Progenitor cell of endocrine pancreas (in vitro differentiated cells): ENCODE measurements at regions not wholly inside any gene's neighbourhood (a gene's known extent, or its start where the extent isn't known, plus 50 kb on each side); places are given as distances from the start of the nearest gene placed in this dataset.
"Not testable (repeated sequence)": the region's sequence is repeated elsewhere in the genome, so short reads cannot be mapped to it uniquely, and the experiment has no call there.

Source experiments
- DNase-seq: peaks from one replicate; pipeline ENCODE4 v3.0.0; 2021; ENCODE audit warnings: low spot score; ENCODE audit not compliant: unreplicated experiment
- H3K27ac Mint-ChIP-seq: 2 replicates; pipeline ENCODE4 v1.8.0; 2021; ENCODE audit warnings: mild to moderate bottlenecking, moderate library complexity, mixed read lengths
- H3K27me3 Mint-ChIP-seq: 2 replicates; pipeline ENCODE4 v1.8.0; 2021; ENCODE audit warnings: mixed read lengths
- H3K36me3 Mint-ChIP-seq: 2 replicates; pipeline ENCODE4 v1.8.0; 2022; ENCODE audit warnings: mixed read lengths; ENCODE audit not compliant: insufficient read depth
- H3K4me1 Mint-ChIP-seq: 2 replicates; pipeline ENCODE4 v1.8.0; 2021; ENCODE audit warnings: low read depth, mixed read lengths
- H3K4me3 Mint-ChIP-seq: 2 replicates; pipeline ENCODE4 v1.8.0; 2021; ENCODE audit warnings: low read depth, mild to moderate bottlenecking, moderate library complexity, mixed read lengths
- H3K9me3 Mint-ChIP-seq: 2 replicates; pipeline ENCODE4 v1.8.0; 2021; ENCODE audit warnings: low read depth, mixed read lengths
- TF ChIP-seq, protein P1 (sequence below): fragments of 200-600 bp; sonication (generic); IDR thresholded peaks from one replicate; pipeline ENCODE4 v1.5.0; 2021; ENCODE audit warnings: antibody characterized with exemption, mild to moderate bottlenecking; ENCODE audit not compliant: unreplicated experiment

DNA sequence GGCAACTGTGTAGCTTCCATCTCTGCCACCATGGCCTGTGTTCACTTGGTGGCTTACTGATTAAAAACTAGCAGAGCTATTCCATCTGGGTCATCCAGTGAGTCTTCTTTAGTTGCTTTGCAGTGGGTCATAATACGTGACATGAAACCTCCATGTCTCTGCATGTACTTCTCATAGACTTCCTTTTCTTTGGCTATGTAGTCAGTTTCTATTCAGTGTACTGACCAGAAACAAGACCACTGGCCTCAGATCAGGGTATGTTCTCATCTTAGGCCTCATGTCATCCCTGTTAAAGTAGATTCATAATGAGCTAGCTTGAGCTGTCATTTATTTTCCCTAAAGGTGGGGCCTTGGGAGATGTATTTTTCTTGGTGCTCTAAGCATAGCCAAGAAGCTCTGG is 195.2 kb downstream of the CCNG2 start:
- no peak overlapping the region for H3K4me3 Mint-ChIP-seq
- TF ChIP-seq, protein P1, sequence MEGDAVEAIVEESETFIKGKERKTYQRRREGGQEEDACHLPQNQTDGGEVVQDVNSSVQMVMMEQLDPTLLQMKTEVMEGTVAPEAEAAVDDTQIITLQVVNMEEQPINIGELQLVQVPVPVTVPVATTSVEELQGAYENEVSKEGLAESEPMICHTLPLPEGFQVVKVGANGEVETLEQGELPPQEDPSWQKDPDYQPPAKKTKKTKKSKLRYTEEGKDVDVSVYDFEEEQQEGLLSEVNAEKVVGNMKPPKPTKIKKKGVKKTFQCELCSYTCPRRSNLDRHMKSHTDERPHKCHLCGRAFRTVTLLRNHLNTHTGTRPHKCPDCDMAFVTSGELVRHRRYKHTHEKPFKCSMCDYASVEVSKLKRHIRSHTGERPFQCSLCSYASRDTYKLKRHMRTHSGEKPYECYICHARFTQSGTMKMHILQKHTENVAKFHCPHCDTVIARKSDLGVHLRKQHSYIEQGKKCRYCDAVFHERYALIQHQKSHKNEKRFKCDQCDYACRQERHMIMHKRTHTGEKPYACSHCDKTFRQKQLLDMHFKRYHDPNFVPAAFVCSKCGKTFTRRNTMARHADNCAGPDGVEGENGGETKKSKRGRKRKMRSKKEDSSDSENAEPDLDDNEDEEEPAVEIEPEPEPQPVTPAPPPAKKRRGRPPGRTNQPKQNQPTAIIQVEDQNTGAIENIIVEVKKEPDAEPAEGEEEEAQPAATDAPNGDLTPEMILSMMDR: no peak
- H3K9me3 Mint-ChIP-seq: no peaks in the 10 kb centered on the region

DNA sequence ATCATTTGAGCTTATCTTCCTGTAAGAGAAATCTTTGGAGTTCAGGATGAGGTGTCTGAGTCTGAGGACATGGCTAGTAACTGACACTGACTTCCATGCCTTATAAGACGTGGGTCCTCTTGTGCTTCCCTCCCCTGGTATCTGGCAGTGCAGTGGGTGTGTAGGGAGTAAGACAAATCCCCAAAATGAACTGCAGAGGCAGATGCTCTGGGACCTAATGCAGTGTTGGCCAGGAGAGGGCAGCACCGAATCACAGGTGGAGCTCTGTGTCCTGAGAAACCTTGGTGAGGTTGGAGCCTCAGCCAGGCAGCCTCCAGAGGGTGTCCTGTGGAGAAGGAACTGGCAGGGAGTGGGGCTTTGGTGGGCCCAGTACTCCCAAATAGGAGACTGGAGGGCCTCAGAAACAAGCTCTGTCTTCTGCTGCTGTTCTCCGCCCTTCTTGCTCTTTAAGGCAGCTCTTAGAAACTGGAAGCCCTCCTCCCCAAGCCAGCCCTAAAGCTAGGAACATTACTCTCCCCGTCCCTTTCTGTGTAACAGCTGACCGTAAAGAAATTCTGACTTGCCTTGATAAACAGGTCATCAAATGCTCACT is 196.8 kb downstream of the CCNG2 start:
- not testable (repeated sequence) for H3K9me3 Mint-ChIP-seq, H3K4me1 Mint-ChIP-seq, H3K27ac Mint-ChIP-seq, H3K36me3 Mint-ChIP-seq, DNase-seq, H3K27me3 Mint-ChIP-seq, H3K4me3 Mint-ChIP-seq

More for the DNA sequence above, 195.2 kb downstream of the CCNG2 start:
- Mint-ChIP-seq H3K27me3 (no peaks in the 10 kb centered on the region), H3K36me3 (no peaks in the 10 kb centered on the region), H3K27ac (no peak overlapping the region), H3K4me1 (peaks cover 19% of the 10 kb centered on the region)
- DNase-seq: no peak

DNA sequence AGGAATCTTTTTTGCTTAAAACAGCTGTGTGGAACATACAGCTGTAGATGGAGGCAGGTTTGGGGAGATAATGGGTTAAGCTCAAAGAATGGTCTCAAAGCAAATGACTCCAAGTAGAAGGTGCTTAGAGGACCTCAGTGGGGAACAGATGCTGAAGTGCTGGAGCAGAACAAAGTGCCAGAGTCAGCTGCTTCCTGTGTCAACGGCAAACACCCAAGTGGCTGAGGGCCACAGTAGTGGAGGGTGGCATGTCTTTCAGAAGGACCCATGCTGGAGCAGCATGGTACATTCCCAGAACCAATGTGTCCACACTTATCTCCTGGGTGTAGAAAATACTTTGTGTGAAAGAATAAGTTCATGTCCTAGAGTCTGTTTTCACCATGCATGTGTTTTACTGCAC is 197.5 kb downstream of the CCNG2 start:
- no peak overlapping the region for H3K27ac Mint-ChIP-seq
- H3K4me3 Mint-ChIP-seq: no peak overlapping the region
- no peak for DNase-seq
- H3K36me3 Mint-ChIP-seq: no peaks in the 10 kb centered on the region
- TF ChIP-seq, protein P1: no peak
- H3K9me3 Mint-ChIP-seq: no peaks in the 10 kb centered on the region
- H3K27me3 Mint-ChIP-seq: peaks cover under 1% of the 10 kb centered on the region
- H3K4me1 Mint-ChIP-seq: peaks cover 6% of the 10 kb centered on the region

DNA sequence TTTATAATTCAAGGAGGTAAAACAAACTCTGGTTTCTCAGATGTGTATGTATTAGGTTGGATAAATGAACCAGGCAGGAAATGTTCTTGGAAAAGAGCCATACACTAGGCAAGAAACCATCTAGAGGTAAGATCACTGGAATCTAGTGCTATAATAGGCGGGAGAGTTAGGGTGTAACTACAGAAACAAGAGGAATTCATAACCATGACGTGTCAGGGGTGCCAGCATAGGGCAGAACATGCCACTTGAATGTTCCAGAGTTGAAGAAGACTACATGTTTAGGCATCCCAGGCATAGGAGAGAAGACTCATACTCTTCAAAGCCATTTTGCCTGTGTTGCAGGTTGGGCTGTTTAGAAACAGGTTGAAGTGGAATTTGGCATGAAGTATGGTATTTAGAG is 198.7 kb downstream of the CCNG2 start:
- no peaks in the 10 kb centered on the region for H3K36me3 Mint-ChIP-seq

DNA sequence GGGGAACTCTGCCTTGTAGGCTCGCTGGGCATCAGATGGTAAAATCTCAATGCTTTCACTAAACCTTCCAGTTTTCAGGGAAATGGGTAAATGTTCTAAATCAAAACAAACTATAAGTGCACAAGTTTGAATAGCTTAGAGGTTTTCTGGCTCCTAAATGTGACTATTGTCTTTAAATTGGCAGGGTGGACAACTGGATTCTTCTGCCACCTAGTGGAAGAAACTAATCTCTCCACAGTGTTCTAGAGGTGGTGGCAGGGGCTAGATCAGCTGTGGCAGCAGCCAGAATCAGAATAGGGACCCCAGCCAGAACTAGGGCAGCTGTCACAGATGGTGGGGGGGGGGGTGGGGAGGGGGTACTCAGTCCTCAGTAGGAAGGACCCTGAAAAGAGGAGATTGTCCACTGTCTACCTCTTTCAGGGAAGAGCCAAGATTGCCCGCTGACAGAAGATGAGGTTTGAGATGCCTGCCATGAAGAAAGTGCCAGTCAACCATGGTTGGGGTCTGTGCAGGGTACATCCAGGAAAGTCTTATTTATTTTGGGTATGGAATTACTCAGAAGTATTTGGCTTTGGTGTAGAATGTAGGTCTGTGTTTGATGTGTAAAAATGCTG is 201.4 kb downstream of the CCNG2 start:
- no peaks in the 10 kb centered on the region for H3K36me3 Mint-ChIP-seq
- no peaks in the 10 kb centered on the region for H3K9me3 Mint-ChIP-seq
- no peak overlapping the region for H3K27ac Mint-ChIP-seq
- no peaks in the 10 kb centered on the region for H3K4me1 Mint-ChIP-seq
- peak; percentile 11 for DNase-seq
- TF ChIP-seq, protein P1: peak; percentile 73
- no peak overlapping the region for H3K4me3 Mint-ChIP-seq
- H3K27me3 Mint-ChIP-seq: peaks cover 7% of the 10 kb centered on the region

More for the DNA sequence above, 198.7 kb downstream of the CCNG2 start:
- TF ChIP-seq, protein P1: no peak
- Mint-ChIP-seq H3K4me1 (peaks cover 3% of the 10 kb centered on the region), H3K27me3 (peaks cover 4% of the 10 kb centered on the region), H3K27ac (no peak overlapping the region), H3K9me3 (no peaks in the 10 kb centered on the region), H3K4me3 (no peak overlapping the region)
- no peak for DNase-seq

DNA sequence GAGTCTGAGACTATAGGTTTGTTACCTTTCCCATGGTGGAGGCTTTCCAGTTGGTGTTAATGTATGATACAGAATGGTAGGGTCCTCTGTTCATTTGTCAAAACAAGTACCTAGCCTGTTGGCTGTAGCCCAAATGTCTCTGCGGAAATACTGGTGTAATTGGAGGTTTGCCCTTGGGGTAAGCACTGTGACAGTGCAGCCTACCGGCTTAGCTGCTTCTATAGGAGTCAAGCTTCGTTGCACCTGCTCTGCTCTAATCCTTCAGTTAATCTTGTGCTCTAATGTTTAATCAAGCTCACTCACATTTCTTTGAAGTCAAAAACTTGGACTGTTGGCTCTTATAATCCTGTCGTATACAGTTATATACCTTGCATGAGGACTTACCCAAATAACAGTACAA is 203.4 kb downstream of the CCNG2 start:
- H3K9me3 Mint-ChIP-seq: no peaks in the 10 kb centered on the region
- no peaks in the 10 kb centered on the region for H3K36me3 Mint-ChIP-seq
- H3K4me3 Mint-ChIP-seq: no peak overlapping the region
- peaks cover 7% of the 10 kb centered on the region for H3K27me3 Mint-ChIP-seq
- H3K27ac Mint-ChIP-seq: no peak overlapping the region
- no peak for DNase-seq
- H3K4me1 Mint-ChIP-seq: no peaks in the 10 kb centered on the region
- TF ChIP-seq, protein P1: no peak
